ENCODE measurements at regions not wholly inside any gene's neighbourhood (a gene's known extent, or its start where the extent isn't known, plus 50 kb on each side); places are given as distances from the start of the nearest gene placed in this dataset.

DNA sequence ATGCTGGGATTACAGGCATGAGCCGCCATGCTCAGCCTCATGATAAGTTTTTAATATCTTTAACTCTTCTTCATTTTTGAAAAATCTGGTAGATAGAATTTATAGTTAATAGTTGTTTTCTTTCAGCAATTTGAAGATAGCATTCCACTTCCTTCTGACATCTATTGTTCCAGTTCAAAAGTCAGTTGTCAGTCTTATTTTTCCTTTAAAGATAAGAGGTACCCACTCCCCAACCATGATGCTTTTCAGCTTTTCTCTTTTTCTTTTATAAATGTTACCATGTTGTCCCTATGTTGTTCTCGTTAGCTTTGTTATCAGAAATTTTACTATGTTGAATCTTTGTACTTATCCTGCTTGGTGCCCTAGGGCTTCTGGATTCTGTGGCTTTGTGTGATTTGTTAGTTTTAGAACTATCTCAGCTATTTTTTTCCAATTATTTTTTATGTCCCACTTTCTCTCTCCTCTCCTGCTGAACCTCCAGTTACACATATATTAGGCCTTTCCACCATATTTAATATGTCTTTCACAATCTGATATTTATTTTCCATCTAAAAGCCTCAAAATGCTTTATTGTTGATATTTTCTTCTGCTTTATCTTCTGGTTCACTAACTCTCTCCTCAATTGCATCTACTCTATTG, 181.6 kb upstream of the FOXN3 start:
- Mint-ChIP-seq H3K4me1 (peaks cover 9% of the 10 kb centered on the region), H3K27me3 (no peaks in the 10 kb centered on the region), H3K9me3 (peaks cover 7% of the 10 kb centered on the region), H3K4me3 (no peak overlapping the region), H3K27ac (ENCODE audit: low read depth) (no peak overlapping the region), H3K36me3 (ENCODE audit: insufficient read depth) (peaks cover 5% of the 10 kb centered on the region)
- ATAC-seq (replicated peaks; ENCODE audit: extremely low read depth, poor library complexity, severe bottlenecking) (no peak), DNase-seq (ENCODE audit: low spot score in 2 of 2) (no peak)

GRCh38 chr14:89592961-89593360, 175.9 kb upstream of the FOXN3 start:
- DNase-seq (ENCODE audit: low spot score in 2 of 2), result no peak
- H3K9me3 Mint-ChIP-seq, result peaks cover 11% of the 10 kb centered on the region
- H3K27me3 Mint-ChIP-seq, result no peaks in the 10 kb centered on the region
- no peak overlapping the region for H3K4me3 Mint-ChIP-seq
- peak overlapping the region; percentile 74 for H3K27ac Mint-ChIP-seq (ENCODE audit: low read depth)
- no peak for ATAC-seq (replicated peaks; ENCODE audit: extremely low read depth, poor library complexity, severe bottlenecking)
- peaks cover 48% of the 10 kb centered on the region for H3K4me1 Mint-ChIP-seq
- H3K36me3 Mint-ChIP-seq (ENCODE audit: insufficient read depth), result peaks cover 7% of the 10 kb centered on the region

- Mint-ChIP-seq H3K36me3 (ENCODE audit: insufficient read depth) (peaks cover 9% of the 10 kb centered on the region), H3K4me1 (peaks cover 81% of the 10 kb centered on the region), H3K4me3 (peak overlapping the region; percentile 1), H3K27ac (ENCODE audit: low read depth) (peak overlapping the region; percentile 64), H3K27me3 (no peaks in the 10 kb centered on the region), H3K9me3 (peaks cover 11% of the 10 kb centered on the region)
- ATAC-seq (replicated peaks; ENCODE audit: extremely low read depth, poor library complexity, severe bottlenecking), result no peak
- DNase-seq (ENCODE audit: low spot score in 2 of 2), result no peak
These were observed 172.5 kb upstream of the FOXN3 start for GRCh38 chr14:89589400-89590118.

GRCh38 chr14:89588840-89589296, 171.8 kb upstream of the FOXN3 start:
- Mint-ChIP-seq H3K36me3 (ENCODE audit: insufficient read depth) (peaks cover 4% of the 10 kb centered on the region), H3K27ac (ENCODE audit: low read depth) (peak overlapping the region; percentile 42), H3K4me3 (no peak overlapping the region), H3K27me3 (no peaks in the 10 kb centered on the region), H3K9me3 (peaks cover 11% of the 10 kb centered on the region), H3K4me1 (peaks cover 81% of the 10 kb centered on the region)
- no peak for ATAC-seq (replicated peaks; ENCODE audit: extremely low read depth, poor library complexity, severe bottlenecking)
- no peak for DNase-seq (ENCODE audit: low spot score in 2 of 2)

- peaks cover 4% of the 10 kb centered on the region for H3K36me3 Mint-ChIP-seq (ENCODE audit: insufficient read depth)
- H3K27me3 Mint-ChIP-seq, result no peaks in the 10 kb centered on the region
- peaks cover 11% of the 10 kb centered on the region for H3K9me3 Mint-ChIP-seq
- ATAC-seq (replicated peaks; ENCODE audit: extremely low read depth, poor library complexity, severe bottlenecking) (no peak), DNase-seq (ENCODE audit: low spot score in 2 of 2) (no peak)
- peak overlapping the region; percentile 42 for H3K27ac Mint-ChIP-seq (ENCODE audit: low read depth)
- peaks cover 81% of the 10 kb centered on the region for H3K4me1 Mint-ChIP-seq
- H3K4me3 Mint-ChIP-seq, result no peak overlapping the region
These were observed 171.0 kb upstream of the FOXN3 start for GRCh38 chr14:89588016-89588415.

DNA sequence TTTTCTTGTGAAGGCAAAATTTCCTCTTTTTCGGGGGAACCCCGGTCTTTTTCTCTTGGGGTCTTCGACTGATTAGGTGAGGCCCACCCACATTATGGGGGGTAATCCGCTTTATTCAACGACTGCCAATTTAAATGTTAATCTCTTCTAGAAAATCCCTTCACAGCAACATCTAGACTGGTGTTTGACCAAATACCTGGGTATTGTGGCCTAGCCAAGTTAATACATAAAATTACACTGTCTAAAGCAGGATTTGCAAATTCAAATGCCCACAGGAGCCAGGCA, 170.0 kb upstream of the FOXN3 start:
- Mint-ChIP-seq H3K4me1 (peaks cover 80% of the 10 kb centered on the region), H3K27me3 (no peaks in the 10 kb centered on the region), H3K27ac (ENCODE audit: low read depth) (no peak overlapping the region), H3K9me3 (peaks cover 4% of the 10 kb centered on the region), H3K36me3 (ENCODE audit: insufficient read depth) (peaks cover 4% of the 10 kb centered on the region), H3K4me3 (no peak overlapping the region)
- ATAC-seq (replicated peaks; ENCODE audit: extremely low read depth, poor library complexity, severe bottlenecking) (no peak), DNase-seq (ENCODE audit: low spot score in 2 of 2) (no peak)

GRCh38 chr14:89586258-89587135, 169.5 kb upstream of the FOXN3 start:
- no peak for DNase-seq (ENCODE audit: low spot score in 2 of 2)
- Mint-ChIP-seq H3K4me1 (peaks cover 80% of the 10 kb centered on the region), H3K27me3 (no peaks in the 10 kb centered on the region), H3K4me3 (no peak overlapping the region), H3K36me3 (ENCODE audit: insufficient read depth) (peaks cover 4% of the 10 kb centered on the region), H3K9me3 (no peaks in the 10 kb centered on the region), H3K27ac (ENCODE audit: low read depth) (peak overlapping the region; percentile 17)
- ATAC-seq (replicated peaks; ENCODE audit: extremely low read depth, poor library complexity, severe bottlenecking), result peak; percentile 60

GRCh38 chr14:89578156-89578555, 161.1 kb upstream of the FOXN3 start:
- DNase-seq (ENCODE audit: low spot score in 2 of 2), result no peak
- Mint-ChIP-seq H3K9me3 (no peaks in the 10 kb centered on the region), H3K4me1 (peaks cover 43% of the 10 kb centered on the region), H3K4me3 (no peak overlapping the region), H3K27ac (ENCODE audit: low read depth) (no peak overlapping the region), H3K27me3 (no peaks in the 10 kb centered on the region), H3K36me3 (ENCODE audit: insufficient read depth) (peaks cover 15% of the 10 kb centered on the region)
- no peak for ATAC-seq (replicated peaks; ENCODE audit: extremely low read depth, poor library complexity, severe bottlenecking)

DNA sequence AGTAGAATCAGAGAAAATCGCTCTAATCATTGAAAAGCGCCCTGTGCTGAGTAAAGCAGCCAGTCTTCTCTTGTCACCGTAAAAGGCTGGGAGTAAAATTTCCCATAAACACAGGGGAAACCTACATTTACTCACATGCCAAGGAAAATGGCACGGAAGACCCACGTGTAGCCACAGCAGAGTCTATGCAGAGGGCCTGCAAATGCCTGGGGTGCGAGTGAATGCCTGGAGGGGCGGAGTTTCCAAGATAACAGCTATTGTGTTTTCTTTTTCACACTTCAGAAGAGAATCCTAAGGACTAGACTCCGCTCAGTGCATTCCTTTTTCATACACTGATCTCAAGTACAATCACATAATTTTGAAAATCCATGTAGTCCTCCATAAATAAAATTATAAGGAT, 159.9 kb upstream of the FOXN3 start:
- no peaks in the 10 kb centered on the region for H3K9me3 Mint-ChIP-seq
- no peak for DNase-seq (ENCODE audit: low spot score in 2 of 2)

DNA sequence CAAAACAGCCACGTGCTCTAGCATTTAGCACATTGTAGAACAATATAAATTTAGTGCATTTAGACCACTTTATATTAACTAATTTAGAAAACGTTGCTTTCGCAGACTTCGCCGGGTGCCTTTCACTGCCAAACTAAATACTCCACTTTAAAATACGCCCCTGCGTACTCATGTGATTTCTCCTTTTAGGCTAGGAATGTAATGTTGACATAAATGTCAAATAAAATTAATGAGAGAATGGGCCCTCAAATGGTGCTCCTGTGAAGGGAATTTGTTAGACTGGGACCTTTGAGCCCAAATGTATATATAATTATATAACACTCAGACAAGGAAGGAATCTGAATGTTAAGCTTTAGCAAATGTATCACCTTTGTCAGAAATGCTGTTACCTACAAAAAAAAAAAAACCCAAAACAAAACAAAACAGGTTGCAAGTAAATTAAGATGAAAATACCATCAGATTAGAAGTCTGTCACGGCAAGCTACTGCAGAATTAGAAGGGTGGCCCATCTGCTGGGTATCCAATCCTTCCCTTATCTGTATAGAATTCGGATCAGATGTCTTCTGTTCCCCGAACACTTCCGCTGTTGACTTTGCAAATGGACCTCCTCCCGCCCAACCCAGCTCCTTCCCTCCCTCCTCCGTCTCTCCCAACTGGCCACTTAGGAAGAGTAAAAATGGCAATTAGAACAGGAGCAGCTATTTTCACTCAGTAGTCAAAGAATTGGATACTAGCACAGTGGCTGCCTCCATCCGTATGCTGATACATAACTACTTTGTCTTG, 159.3 kb upstream of the FOXN3 start:
- no peaks in the 10 kb centered on the region for H3K9me3 Mint-ChIP-seq
- no peak overlapping the region for H3K27ac Mint-ChIP-seq (ENCODE audit: low read depth)
- DNase-seq (ENCODE audit: low spot score in 2 of 2) (no peak), ATAC-seq (replicated peaks; ENCODE audit: extremely low read depth, poor library complexity, severe bottlenecking) (no peak)
- H3K4me3 Mint-ChIP-seq, result no peak overlapping the region
- peaks cover 36% of the 10 kb centered on the region for H3K4me1 Mint-ChIP-seq
- no peaks in the 10 kb centered on the region for H3K27me3 Mint-ChIP-seq
- H3K36me3 Mint-ChIP-seq (ENCODE audit: insufficient read depth), result peaks cover 14% of the 10 kb centered on the region

More for the DNA sequence above, 159.9 kb upstream of the FOXN3 start:
- H3K27ac Mint-ChIP-seq (ENCODE audit: low read depth), result no peak overlapping the region
- no peak for ATAC-seq (replicated peaks; ENCODE audit: extremely low read depth, poor library complexity, severe bottlenecking)
- H3K4me3 Mint-ChIP-seq, result no peak overlapping the region
- H3K4me1 Mint-ChIP-seq, result peaks cover 42% of the 10 kb centered on the region
- H3K27me3 Mint-ChIP-seq, result no peaks in the 10 kb centered on the region
- H3K36me3 Mint-ChIP-seq (ENCODE audit: insufficient read depth), result peaks cover 15% of the 10 kb centered on the region

- no peak overlapping the region for H3K27ac Mint-ChIP-seq (ENCODE audit: low read depth)
- H3K4me3 Mint-ChIP-seq, result no peak overlapping the region
- peaks cover 36% of the 10 kb centered on the region for H3K4me1 Mint-ChIP-seq
- peaks cover 9% of the 10 kb centered on the region for H3K36me3 Mint-ChIP-seq (ENCODE audit: insufficient read depth)
- no peaks in the 10 kb centered on the region for H3K27me3 Mint-ChIP-seq
- H3K9me3 Mint-ChIP-seq, result no peaks in the 10 kb centered on the region
- no peak for DNase-seq (ENCODE audit: low spot score in 2 of 2)
- no peak for ATAC-seq (replicated peaks; ENCODE audit: extremely low read depth, poor library complexity, severe bottlenecking)
These were observed 158.5 kb upstream of the FOXN3 start for GRCh38 chr14:89575386-89576061.

DNA sequence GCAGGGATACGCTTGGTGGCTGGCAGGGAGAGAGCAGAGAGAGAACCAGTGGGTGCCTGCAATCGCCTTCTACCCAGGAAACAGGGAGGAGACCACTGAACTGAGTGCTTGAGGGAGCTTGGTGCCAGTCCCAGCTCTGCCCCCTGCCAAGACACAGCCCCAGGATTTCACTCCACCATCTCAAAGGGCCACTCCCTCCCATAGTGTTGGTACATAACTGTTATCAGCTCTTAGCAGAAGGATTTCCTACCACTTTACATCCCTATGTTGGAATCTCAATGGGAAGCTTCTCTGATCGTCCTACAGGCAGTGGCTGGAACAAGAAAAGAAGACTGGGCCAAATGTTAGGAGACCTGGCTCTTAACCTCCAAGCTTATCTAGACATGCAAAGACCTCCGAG, 157.4 kb upstream of the FOXN3 start:
- H3K27ac Mint-ChIP-seq (ENCODE audit: low read depth), result peak overlapping the region; percentile 53
- no peaks in the 10 kb centered on the region for H3K9me3 Mint-ChIP-seq
- DNase-seq (ENCODE audit: low spot score in 2 of 2) (no peak), ATAC-seq (replicated peaks; ENCODE audit: extremely low read depth, poor library complexity, severe bottlenecking) (no peak)
- H3K36me3 Mint-ChIP-seq (ENCODE audit: insufficient read depth), result peaks cover 6% of the 10 kb centered on the region
- no peaks in the 10 kb centered on the region for H3K27me3 Mint-ChIP-seq
- H3K4me1 Mint-ChIP-seq, result peaks cover 43% of the 10 kb centered on the region
- no peak overlapping the region for H3K4me3 Mint-ChIP-seq
